ENCODE measurements at regions not wholly inside any gene's neighbourhood (a gene's known extent, or its start where the extent isn't known, plus 50 kb on each side); places are given as distances from the start of the nearest gene placed in this dataset.
"Not testable (repeated sequence)": the region's sequence is repeated elsewhere in the genome, so short reads cannot be mapped to it uniquely, and the experiment has no call there.

DNA sequence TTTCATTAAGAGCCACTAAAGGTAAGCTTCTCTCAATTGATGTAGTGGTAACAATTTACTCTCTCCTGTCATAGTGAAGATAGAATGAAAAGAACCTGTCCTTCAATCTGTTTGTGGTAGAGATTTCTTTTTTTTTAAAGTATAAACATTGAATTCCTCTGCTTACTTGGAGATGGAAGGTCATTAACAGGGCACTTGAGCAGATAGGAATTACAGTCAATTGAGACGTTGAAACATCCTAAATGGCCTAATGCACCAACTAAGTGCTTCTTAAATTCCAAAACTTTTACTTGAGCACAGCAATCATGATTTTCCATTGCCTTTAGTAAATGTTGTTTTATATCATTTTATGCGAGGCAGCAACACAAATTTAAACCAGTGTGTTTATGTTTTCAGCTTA lies 241.4 kb downstream of the FOXG1 start:
- DNase-seq (ENCODE audit: extremely low spot score, unreplicated experiment) = no peak
- Mint-ChIP-seq H3K4me1 (ENCODE audit: unreplicated experiment) (no peaks in the 10 kb centered on the region), H3K4me3 (ENCODE audit: unreplicated experiment) (no peak overlapping the region), H3K27me3 (ENCODE audit: unreplicated experiment) (no peaks in the 10 kb centered on the region), H3K27ac (ENCODE audit: unreplicated experiment) (no peak overlapping the region), H3K9me3 (ENCODE audit: unreplicated experiment) (no peaks in the 10 kb centered on the region), H3K36me3 (ENCODE audit: unreplicated experiment) (no peaks in the 10 kb centered on the region)
- TF ChIP-seq, protein P1, sequence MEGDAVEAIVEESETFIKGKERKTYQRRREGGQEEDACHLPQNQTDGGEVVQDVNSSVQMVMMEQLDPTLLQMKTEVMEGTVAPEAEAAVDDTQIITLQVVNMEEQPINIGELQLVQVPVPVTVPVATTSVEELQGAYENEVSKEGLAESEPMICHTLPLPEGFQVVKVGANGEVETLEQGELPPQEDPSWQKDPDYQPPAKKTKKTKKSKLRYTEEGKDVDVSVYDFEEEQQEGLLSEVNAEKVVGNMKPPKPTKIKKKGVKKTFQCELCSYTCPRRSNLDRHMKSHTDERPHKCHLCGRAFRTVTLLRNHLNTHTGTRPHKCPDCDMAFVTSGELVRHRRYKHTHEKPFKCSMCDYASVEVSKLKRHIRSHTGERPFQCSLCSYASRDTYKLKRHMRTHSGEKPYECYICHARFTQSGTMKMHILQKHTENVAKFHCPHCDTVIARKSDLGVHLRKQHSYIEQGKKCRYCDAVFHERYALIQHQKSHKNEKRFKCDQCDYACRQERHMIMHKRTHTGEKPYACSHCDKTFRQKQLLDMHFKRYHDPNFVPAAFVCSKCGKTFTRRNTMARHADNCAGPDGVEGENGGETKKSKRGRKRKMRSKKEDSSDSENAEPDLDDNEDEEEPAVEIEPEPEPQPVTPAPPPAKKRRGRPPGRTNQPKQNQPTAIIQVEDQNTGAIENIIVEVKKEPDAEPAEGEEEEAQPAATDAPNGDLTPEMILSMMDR (IDR thresholded peaks at IDR 0.05) = no peak

DNA sequence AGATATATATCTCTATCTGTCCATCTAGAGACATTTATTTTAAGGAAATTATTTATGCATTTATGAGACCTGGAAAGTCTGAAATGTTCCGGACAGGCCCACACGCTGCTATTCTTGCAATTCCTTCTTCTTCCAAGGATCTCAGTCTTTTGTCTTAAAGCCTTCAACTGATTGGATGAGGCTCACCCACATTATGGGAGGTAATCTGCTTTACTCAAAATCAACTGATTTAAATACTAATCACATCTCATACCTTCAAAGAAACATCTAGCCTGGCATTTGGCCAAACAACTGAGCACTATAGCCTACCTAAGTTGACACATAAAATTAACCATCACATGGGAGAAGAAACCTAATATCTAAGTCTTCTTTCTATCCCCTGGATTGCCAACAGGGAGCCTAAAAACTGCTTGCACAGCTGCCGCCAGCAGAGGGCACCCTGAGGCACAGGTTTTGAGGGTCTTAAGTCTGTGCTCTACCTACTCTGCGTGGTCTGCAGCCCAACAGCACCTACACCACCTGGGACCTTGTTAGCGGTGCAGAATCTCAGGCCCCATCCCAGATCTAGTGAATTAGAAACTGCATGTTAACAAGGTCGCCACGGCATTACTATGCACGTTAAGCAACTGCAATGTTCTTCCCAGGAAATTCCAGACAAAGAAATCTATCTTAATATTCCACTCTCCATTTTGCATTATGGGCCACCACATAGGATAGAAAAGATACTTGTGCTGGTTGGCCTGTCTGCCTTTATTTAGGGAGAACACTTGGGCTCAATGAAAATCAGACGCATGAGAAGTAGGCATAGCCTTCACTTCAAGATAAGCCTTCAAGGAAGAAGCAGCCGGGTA lies 249.7 kb downstream of the FOXG1 start:
- H3K4me3 Mint-ChIP-seq (ENCODE audit: unreplicated experiment) = no peak overlapping the region
- H3K27me3 Mint-ChIP-seq (ENCODE audit: unreplicated experiment) = no peaks in the 10 kb centered on the region
- DNase-seq (ENCODE audit: extremely low spot score, unreplicated experiment) = no peak
- H3K36me3 Mint-ChIP-seq (ENCODE audit: unreplicated experiment) = no peaks in the 10 kb centered on the region
- H3K4me1 Mint-ChIP-seq (ENCODE audit: unreplicated experiment) = no peaks in the 10 kb centered on the region
- TF ChIP-seq, protein P1 (IDR thresholded peaks at IDR 0.05) = peak; percentile 36
- H3K27ac Mint-ChIP-seq (ENCODE audit: unreplicated experiment) = no peak overlapping the region
- H3K9me3 Mint-ChIP-seq (ENCODE audit: unreplicated experiment) = peaks cover 11% of the 10 kb centered on the region

DNA sequence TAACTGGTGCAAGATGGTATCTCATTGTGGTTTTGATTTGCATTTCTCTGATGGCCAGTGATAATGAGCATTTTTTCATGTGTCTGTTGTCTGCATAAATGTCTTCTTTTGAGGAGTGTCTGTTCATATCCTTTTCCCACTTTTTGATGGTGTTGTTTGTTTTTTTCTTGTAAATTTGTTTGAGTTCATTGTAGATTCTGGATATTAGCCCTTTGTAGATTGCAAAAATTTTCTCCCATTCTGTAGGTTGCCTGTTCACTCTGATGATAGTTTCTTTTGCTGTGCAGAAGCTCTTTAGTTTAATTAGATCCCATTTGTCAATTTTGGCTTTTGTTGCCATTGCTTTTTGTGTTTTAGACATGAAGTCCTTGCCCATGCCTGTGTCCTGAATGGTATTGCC lies 256.9 kb downstream of the FOXG1 start:
- H3K27me3 Mint-ChIP-seq (ENCODE audit: unreplicated experiment); H3K27ac Mint-ChIP-seq (ENCODE audit: unreplicated experiment); H3K4me1 Mint-ChIP-seq (ENCODE audit: unreplicated experiment); DNase-seq (ENCODE audit: extremely low spot score, unreplicated experiment); H3K36me3 Mint-ChIP-seq (ENCODE audit: unreplicated experiment); H3K4me3 Mint-ChIP-seq (ENCODE audit: unreplicated experiment): not testable (repeated sequence)
- H3K9me3 Mint-ChIP-seq (ENCODE audit: unreplicated experiment) = peaks cover 34% of the 10 kb centered on the region

DNA sequence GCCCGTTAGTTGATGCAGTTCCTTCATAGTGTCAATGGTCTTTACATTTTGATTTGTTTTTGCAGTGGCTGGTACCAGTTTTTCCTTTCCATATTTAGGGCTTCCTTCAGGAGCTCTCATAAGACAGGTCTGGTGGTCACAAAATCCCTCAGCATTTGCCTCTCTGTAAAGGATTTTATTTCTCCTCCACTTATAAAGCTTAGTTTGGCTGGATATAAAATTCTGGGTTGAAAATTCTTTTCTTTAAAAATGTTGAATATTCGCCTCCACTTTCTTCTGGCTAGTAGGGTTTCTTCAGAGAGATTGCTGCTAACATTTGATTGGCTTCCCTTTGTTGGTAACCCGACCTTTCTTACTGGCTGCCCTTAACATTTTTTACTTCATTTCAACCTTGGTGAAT lies 260.9 kb downstream of the FOXG1 start:
- H3K4me3 Mint-ChIP-seq (ENCODE audit: unreplicated experiment); H3K27me3 Mint-ChIP-seq (ENCODE audit: unreplicated experiment); H3K27ac Mint-ChIP-seq (ENCODE audit: unreplicated experiment); DNase-seq (ENCODE audit: extremely low spot score, unreplicated experiment); H3K4me1 Mint-ChIP-seq (ENCODE audit: unreplicated experiment); H3K36me3 Mint-ChIP-seq (ENCODE audit: unreplicated experiment): not testable (repeated sequence)
- H3K9me3 Mint-ChIP-seq (ENCODE audit: unreplicated experiment) = peaks cover 42% of the 10 kb centered on the region

DNA sequence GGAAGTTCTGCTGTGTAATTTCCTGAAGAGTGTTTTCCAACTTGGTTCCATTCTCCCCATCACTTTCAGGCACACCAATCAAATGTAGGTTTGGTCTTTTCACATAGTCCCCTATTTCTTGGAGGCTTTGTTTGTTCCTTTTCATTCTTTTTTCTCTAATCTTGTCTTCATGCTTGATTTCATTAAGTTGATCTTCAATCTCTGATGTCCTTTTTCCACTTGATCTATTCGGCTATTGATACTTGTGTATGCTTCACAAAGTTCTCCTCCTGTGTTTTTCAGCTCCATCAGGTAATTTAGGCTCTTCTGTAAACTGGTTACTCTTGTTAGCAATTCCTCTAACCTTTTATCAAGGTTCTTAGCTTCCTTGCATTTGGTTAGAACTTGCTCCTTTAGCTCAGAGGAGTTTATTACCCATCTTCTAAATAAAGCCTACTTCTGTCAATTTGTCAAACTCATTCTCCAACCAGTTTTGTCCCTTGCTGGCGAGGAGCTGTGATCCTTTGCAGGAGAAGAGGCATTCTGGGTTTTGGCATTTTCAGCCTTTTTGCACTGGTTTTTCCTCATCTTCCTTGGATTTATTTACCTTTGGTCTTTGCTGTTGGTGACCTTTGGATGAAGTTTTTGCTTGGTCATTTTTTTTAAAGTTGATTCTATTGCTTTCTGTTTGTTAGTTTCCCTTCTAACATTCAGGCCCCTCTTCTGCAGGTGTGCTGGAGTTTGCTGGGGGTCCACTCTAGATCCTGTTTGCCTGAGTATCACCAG lies 261.5 kb downstream of the FOXG1 start:
- not testable (repeated sequence) for H3K4me1 Mint-ChIP-seq (ENCODE audit: unreplicated experiment); H3K27me3 Mint-ChIP-seq (ENCODE audit: unreplicated experiment); DNase-seq (ENCODE audit: extremely low spot score, unreplicated experiment); H3K4me3 Mint-ChIP-seq (ENCODE audit: unreplicated experiment); H3K36me3 Mint-ChIP-seq (ENCODE audit: unreplicated experiment); H3K27ac Mint-ChIP-seq (ENCODE audit: unreplicated experiment)
- peaks cover 42% of the 10 kb centered on the region for H3K9me3 Mint-ChIP-seq (ENCODE audit: unreplicated experiment)

DNA sequence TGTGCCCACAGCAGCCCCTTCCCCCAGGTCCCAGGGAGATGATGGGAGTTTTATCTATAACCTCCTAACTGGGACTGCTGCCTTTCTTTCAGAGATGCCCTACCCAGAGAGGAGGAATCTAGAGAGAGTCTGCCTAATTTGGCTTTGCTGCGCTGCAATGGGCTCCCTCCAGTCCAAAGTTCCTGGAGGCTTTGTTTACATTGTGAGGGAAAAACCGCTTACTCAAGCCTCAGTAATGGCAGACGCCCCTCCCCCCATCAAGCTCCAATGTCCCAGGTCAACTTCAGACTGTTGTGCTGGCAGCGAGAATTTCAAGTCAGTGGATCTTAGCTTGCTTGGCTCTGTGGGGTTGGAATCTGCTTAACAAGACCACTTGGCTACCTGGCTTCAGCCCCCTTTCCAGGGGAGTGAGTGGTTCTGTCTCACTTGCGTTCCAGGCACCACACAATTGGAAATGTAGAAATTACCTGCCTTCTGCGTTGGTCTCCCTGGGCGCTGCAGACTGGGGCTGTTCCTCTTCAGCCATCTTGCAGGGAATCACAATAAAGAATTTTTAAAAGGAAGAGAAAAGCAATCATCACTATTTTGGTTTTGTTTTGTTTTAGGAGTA lies 262.5 kb downstream of the FOXG1 start:
- peaks cover 38% of the 10 kb centered on the region for H3K9me3 Mint-ChIP-seq (ENCODE audit: unreplicated experiment)
- H3K4me1 Mint-ChIP-seq (ENCODE audit: unreplicated experiment) = no peaks in the 10 kb centered on the region
- no peaks in the 10 kb centered on the region for H3K27me3 Mint-ChIP-seq (ENCODE audit: unreplicated experiment)
- H3K4me3 Mint-ChIP-seq (ENCODE audit: unreplicated experiment) = no peak overlapping the region
- TF ChIP-seq, protein P1 (IDR thresholded peaks at IDR 0.05) = no peak
- no peaks in the 10 kb centered on the region for H3K36me3 Mint-ChIP-seq (ENCODE audit: unreplicated experiment)
- no peak for DNase-seq (ENCODE audit: extremely low spot score, unreplicated experiment)
- no peak overlapping the region for H3K27ac Mint-ChIP-seq (ENCODE audit: unreplicated experiment)
